GM12864 (cell line): ENCODE measurements at regions not wholly inside any gene's neighbourhood (a gene's known extent, or its start where the extent isn't known, plus 50 kb on each side); places are given as distances from the start of the nearest gene placed in this dataset.

Experiments used
- DNase-seq: peaks from one replicate; pipeline ENCODE4 v3.0.0-alpha.2; 2011; ENCODE audit warnings: low read depth
- H3K4me3 ChIP-seq: 2 replicates; pipeline ENCODE4 v1.5.1; 2011; ENCODE audit warnings: mild to moderate bottlenecking, low read depth, low read length, control low read depth
- CTCF ChIP-seq: IDR thresholded peaks from 2 replicates; pipeline ENCODE4 v1.5.1; 2011; ENCODE audit warnings: low read depth, mild to moderate bottlenecking, moderate library complexity, low read length, control low read depth, inconsistent platforms; ENCODE audit errors: missing control alignments

GRCh38 chr1:60865166-60865565, 217.2 kb upstream of the NFIA start:
- no peak for TF ChIP-seq CTCF
- no peak overlapping the region for H3K4me3 ChIP-seq
- DNase-seq: no peak

- no peak overlapping the region for H3K4me3 ChIP-seq
- no peak for TF ChIP-seq CTCF
- DNase-seq: no peak
Measured at GRCh38 chr1:60864722-60865121, 217.6 kb upstream of the NFIA start.

GRCh38 chr1:60863131-60863530, 219.2 kb upstream of the NFIA start:
- DNase-seq: no peak
- no peak overlapping the region for H3K4me3 ChIP-seq
- TF ChIP-seq CTCF: no peak

- no peak for TF ChIP-seq CTCF
- no peak for DNase-seq
Measured at GRCh38 chr1:60861961-60862567, 220.3 kb upstream of the NFIA start.

GRCh38 chr1:60859111-60859510, 223.2 kb upstream of the NFIA start:
- H3K4me3 ChIP-seq: no peak overlapping the region
- no peak for TF ChIP-seq CTCF
- DNase-seq: no peak

More at GRCh38 chr1:60861961-60862567, 220.3 kb upstream of the NFIA start:
- no peak overlapping the region for H3K4me3 ChIP-seq

- no peak overlapping the region for H3K4me3 ChIP-seq
- no peak for DNase-seq
- TF ChIP-seq CTCF: no peak
Measured at GRCh38 chr1:60857851-60858250, 224.5 kb upstream of the NFIA start.

- TF ChIP-seq CTCF: no peak
- no peak for DNase-seq
- H3K4me3 ChIP-seq: no peak overlapping the region
Measured at GRCh38 chr1:60850084-60850483, 232.3 kb upstream of the NFIA start.
